GM21717 (cell line): ENCODE measurements at regions not wholly inside any gene's neighbourhood (a gene's known extent, or its start where the extent isn't known, plus 50 kb on each side); places are given as distances from the start of the nearest gene placed in this dataset.

ENCODE experiments used
- ATAC-seq: cut with Tn5 transposase; IDR thresholded peaks from one replicate; pipeline ENCODE4 v1.9.1; 2021; ENCODE audit warnings: mild to moderate bottlenecking, moderate library complexity; ENCODE audit not compliant: unreplicated experiment

DNA sequence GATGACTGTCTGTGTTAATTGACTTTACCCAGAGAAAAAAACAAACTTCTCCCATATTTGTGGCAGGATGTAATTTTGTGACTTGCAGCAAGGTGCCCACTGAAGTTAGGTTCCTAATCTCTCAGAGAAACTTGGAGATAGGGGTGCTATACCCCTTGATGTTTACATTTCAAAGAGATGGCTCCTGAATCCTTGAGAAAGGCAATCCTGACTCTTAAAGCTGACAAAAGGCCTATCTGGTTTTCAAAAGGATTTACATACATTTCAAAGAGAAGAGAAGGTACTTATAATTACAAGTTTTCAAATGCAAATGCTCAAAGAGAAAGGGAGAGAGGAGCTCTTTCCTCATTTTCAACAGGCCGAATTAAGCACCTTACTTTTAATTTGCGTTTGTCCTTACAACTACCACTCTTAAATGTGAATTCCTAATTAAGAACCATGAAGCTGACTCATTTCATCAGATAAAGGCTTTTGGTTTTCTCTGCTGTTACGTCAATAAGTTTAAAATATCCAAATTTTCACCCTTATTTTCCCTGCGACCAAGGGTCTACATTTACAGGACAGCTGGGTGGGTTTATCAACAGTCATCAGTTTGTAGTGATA, 711.8 kb upstream of the MAP3K7 start:
- no peak for ATAC-seq

DNA sequence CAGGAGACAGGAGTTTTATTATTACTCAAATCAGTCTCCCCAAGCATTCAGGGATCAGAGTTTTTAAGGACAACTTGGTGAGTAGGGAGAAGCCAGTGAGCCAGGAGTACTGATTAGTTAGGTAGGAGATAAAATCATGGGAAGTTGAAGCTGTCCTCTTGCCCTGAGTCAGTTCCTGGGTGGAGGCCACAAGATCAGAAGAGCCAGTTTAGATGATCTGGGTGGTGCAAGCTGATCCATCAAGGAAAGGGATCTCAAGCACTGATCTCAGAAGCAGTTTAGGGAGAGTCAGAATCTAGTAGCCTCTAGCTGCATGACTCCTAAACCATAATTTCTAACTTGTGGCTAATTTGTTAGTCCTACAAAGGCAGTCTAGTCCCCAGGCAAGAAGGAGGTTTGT, 706.5 kb upstream of the MAP3K7 start:
- ATAC-seq: no peak

- ATAC-seq: no peak
Observed at GRCh38 chr6:91291071-91291470, 704.2 kb upstream of the MAP3K7 start.

GRCh38 chr6:91288741-91289140, 701.9 kb upstream of the MAP3K7 start:
- no peak for ATAC-seq

DNA sequence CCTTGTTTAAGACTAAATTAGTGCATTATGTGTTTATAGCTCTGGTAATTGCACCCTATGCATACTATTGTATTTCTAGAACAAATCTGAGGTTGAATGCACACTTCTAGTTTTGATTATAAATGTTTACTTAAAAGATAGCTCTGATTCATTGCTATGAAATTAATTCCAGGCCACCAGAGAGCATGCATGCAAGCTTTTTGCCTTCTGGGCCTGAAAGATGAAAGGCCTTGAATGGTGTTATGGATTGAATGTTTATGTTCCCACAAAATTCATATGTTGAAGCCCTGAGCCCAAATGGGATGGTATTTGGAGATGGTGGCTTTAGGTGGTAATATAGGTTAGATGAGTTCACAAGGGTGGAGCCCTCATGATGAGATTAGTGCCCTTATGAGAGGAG, 695.0 kb upstream of the MAP3K7 start:
- no peak for ATAC-seq

DNA sequence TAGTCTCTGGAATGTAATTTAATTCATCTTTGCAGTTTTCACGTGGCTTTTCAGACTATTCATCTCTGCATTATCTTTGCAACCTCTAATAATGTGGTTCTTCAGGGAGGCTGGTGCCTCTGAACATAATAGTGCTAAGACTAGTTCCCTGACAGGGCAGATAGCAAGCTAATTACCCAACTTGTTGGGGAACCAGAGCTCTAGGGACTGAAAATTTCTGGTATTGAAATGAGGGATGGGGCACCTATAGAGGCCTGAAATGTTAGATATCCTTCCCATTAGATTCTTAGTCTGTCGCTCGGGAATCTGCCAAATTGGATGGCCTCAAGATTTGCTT, 693.6 kb upstream of the MAP3K7 start:
- no peak for ATAC-seq

- no peak for ATAC-seq
Observed at GRCh38 chr6:91279740-91280493, 693.0 kb upstream of the MAP3K7 start.

GRCh38 chr6:91278416-91278815, 691.5 kb upstream of the MAP3K7 start:
- ATAC-seq: no peak

DNA sequence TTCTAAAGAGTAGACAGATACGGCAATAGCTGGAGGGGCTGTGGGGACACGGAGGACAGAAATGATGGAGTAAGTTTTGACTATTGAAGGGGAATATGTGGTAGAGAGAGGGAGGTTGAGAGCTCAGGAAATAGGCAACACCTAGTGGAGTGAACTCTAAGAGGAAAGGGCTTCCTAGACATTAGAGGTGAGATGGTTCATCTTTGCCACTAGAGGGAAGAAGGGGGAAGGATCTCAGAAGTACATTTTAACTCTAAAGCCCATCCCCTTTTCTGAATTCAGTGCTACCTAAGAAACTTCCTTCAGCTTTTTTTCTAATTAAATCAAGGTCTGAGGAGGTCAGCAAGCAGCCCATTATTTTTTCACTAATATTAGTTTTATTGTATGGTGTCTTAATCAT, 689.4 kb upstream of the MAP3K7 start:
- ATAC-seq: no peak

DNA sequence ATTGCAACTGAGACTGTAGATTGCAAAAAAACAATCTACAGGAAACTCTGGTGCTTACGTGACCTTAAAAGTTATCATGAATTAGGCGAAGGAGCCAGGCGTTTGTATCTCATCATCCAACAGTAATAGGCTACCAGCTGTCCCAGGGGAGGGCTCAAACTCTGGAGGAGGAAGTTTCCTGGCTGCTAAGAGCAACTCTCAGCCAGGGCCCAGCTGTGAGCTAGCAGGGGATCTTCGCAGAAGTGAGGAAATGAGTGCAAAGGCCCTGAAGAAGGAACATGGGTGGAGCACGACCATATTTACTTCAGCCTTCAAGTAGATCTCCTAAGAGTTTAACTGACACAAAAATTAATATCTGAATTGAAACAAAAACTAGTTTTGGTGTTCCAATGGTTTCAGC, 686.9 kb upstream of the MAP3K7 start:
- ATAC-seq: no peak

DNA sequence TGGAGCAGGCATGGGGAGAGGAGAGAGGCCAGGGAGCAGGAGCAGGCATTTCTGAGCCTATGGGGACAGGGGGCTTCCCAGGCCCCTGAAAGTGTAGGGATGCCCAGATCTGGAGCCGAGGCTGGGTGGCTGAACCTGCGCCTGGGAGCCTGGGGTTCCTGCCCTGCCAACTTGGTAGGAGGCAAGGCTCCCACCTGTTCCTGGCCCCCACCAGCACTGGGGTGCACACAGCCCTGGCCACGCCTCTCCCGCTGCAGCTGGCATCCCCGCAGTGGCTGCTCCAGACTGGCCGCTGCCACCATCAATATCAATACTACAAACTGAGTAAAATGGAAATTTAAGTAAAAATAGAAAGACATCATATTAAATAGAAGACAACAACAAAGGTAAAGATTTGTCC, 684.9 kb upstream of the MAP3K7 start:
- no peak for ATAC-seq

DNA sequence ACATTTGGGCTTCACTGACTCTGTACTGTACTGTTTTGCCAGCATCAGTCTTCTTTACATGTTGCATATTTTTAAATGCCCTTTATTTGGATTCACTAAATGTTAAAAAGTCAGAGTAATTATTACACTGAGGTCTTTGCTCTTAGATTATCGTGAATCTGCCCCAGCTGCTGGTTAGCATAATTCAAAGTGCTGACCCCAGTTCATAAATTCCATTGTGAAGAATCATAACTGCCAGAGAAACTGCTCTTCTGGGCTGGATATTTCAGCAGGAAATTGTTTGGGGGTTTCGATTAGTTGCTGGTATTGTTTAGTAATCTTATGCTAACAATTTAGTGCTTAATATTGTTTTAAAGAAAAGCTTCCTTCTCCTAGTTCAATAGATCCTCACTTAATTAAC, 682.1 kb upstream of the MAP3K7 start:
- ATAC-seq: no peak

DNA sequence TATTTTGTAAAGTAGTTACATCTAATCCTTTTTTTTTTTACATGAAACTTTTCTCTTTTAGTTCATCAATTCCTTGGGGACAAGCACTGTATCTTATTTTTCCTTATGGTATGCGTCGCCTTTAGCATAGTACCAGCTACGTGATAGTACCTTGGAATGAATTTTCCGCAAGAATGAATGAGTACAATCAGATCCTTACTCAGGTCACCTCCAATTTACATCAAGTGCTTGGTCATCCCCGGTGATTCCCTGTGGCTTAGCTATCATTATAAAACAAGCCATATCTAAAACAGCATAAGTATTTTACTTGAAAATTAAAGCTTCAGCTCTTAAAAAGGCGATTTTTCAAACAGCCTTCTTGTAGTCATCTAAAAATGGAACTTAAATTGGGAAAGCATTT, 680.4 kb upstream of the MAP3K7 start:
- ATAC-seq: no peak

DNA sequence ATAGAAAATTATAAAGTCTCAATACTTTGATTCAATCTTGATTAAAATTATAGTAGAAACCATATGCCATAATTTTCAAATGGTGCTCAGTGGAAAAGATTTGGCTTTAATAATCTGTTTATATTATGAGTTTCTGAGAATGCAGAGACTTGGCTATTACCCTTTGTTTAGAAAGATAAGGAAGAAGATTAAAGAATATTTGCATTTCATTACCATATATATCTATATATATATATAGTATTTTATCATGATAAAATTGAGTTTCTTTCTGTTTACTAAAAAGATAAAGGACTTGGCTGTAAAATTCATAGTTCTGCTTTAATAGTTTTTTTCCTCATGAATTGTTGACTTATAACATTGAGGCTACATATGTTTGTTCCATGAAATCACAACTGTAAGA, 679.3 kb upstream of the MAP3K7 start:
- ATAC-seq: no peak

DNA sequence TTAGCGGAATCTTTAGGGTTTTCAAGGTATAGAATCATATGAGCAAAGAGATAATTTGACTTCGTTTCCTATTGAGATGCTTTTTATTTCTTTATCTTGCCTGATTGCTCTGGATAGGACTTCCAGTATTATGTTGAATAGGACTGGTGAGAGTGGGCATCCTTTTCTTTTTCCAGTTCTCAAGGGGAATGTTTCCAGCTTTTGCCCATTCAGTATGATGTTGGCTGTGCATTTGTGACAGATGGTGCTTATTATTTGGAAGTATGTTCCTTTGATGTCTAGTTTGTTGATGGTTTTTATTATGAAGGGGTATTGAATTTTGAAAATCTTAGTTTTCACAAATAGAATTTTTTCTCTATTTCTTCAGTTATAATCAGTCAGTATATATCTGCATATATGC, 656.6 kb upstream of the MAP3K7 start:
- ATAC-seq: no peak

DNA sequence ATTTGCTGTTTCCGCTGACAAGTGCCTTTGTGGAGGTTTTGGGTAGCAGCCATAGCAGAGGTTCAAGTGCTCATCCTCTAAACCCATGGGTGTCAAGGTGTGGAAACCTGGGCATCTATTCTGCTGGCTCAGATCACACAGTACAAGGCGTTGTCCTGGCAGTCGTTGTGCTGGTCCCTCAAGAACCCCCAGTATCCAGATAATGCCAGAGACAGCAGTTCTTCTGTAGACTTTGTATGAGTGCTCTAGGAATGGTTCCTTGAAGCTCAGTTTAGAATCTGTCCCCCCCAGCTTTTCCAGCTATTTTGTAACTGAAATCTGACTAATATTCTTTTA, 655.7 kb upstream of the MAP3K7 start:
- no peak for ATAC-seq

DNA sequence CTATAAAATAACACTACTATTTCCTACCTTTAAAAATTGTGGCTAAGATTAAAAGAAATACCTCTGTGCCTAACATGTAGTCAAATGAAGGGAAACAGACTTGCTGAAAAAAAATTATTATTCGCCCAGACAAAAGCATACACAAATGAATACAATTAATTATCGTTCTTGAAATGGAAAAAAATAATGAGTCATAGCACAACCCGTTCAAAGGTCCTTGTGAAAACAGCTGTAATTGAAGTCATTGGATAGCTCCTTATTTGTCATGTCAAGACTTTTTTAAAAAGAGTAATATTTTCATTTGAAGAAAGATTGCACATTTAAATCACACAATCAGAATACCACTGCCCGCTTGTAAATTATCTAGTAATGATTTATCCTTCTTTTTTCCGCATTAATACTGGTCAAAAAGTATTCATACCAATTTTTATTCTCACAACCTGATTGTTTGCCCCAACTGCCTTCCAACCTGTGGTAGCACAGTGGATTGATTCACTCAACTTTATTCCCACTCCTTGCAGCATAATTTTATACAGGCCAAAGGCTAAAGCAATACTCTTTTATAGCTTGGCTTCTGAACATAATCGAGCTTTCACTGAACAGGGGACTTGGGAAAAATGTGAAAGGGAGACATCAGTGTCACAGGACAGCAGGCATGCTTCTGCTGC, 655.2 kb upstream of the MAP3K7 start:
- ATAC-seq: no peak

DNA sequence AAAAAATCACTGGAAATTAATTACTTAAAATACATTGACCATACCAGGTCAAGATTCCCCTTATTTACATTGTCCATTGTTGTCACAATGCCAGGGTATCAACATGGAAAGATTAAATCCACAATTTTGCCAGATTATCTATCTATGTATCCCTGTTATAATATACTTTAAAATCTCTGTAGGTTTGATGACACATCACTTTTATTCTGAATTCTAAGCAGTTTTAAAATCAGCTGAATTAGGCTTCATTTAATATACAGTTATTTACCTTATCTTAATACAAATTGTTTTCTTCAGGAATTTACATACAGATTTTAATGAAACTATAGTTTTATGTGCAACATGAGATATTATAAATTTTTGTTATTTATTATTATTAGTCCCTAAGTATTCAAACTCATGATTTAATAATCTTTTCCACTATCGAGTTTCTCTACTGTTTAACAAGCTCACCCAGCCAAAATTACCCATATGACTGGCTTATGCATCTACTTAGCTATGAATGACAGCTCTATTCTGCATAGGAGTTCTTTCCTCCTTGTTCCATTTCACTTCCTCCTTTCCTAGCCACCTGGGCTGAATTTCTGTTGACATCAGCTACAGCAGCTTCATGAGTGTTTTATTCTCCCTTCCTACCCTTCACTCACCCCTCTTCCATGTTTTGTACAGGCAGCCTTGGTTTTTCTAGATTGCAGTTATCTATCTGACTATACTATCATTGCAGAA, 654.2 kb upstream of the MAP3K7 start:
- ATAC-seq: peak; percentile 79

GRCh38 chr6:91221072-91221720, 634.3 kb upstream of the MAP3K7 start:
- ATAC-seq: no peak

- no peak for ATAC-seq
Observed at GRCh38 chr6:91213229-91213901, 626.5 kb upstream of the MAP3K7 start.
